K562 (cell line): ENCODE measurements at regions not wholly inside any gene's neighbourhood (a gene's known extent, or its start where the extent isn't known, plus 50 kb on each side); places are given as distances from the start of the nearest gene placed in this dataset.

Source experiments
- ELF2 ChIP-seq: fragments of 250-450 bp; sonication (Bioruptor Pico); IDR thresholded peaks from 2 replicates; pipeline ENCODE4 v1.5.0; 2021; ENCODE audit warnings: mild to moderate bottlenecking
- EZH2 ChIP-seq: IDR thresholded peaks from 2 replicates; pipeline ENCODE4 v1.6.1; 2012; ENCODE audit warnings: low read depth, mild to moderate bottlenecking, inconsistent platforms, low read length, borderline replicate concordance
- MYC ChIP-seq, 2 experiments: fragments of 250-450 bp in 1 of 2; sonication (Bioruptor Pico) in 1 of 2; IDR thresholded peaks; 2 replicates each; pipeline versions ENCODE4 v1.5.1 to v1.6.1; 2012 to 2021; ENCODE audit warnings: low read depth in 2 of 2, borderline replicate concordance in 1 of 2, improper control_type of control experiment in 1 of 2, low read length in 1 of 2, mild to moderate bottlenecking in 1 of 2, moderate library complexity in 1 of 2
- POLR2A ChIP-seq: fragments of 450-650 bp; conservative IDR thresholded peaks from 2 replicates; pipeline ENCODE4 v1.6.1; 2016
- ZNF121 ChIP-seq: sonication (generic); formaldehyde crosslinking; conservative IDR thresholded peaks from 2 replicates; pipeline ENCODE4 v1.8.0; 2022; ENCODE audit warnings: missing genetic modification reagents
- ZNF274 ChIP-seq: IDR thresholded peaks from 2 replicates; pipeline ENCODE4 v1.6.1; 2011; ENCODE audit warnings: low read depth, mild to moderate bottlenecking, low read length, moderate library complexity, borderline replicate concordance

GRCh38 chr20:11403711-11404110, 514.0 kb upstream of the BTBD3 start:
- TF ChIP-seq MYC (IDR thresholded peaks at IDR 0.05; ENCODE audit: low read depth, low read length) (no peak), MYC (CRISPR knock-in tag; IDR thresholded peaks at IDR 0.05; ENCODE audit: borderline replicate concordance, low read depth) (no peak), EZH2 (no peak), POLR2A (no peak), ZNF274 (no peak), ZNF121 (CRISPR knock-in tag) (no peak), ELF2 (CRISPR knock-in tag) (no peak)
